ENCODE measurements at regions not wholly inside any gene's neighbourhood (a gene's known extent, or its start where the extent isn't known, plus 50 kb on each side); places are given as distances from the start of the nearest gene placed in this dataset.

- no peaks in the 10 kb centered on the region for H3K36me3 Mint-ChIP-seq (ENCODE audit: low read depth)
- no peak for TF ChIP-seq CTCF (IDR thresholded peaks at IDR 0.05; ENCODE audit: unreplicated experiment in 3 of 3)
- peaks cover 11% of the 10 kb centered on the region for H3K4me1 Mint-ChIP-seq
- H3K27me3 Mint-ChIP-seq (ENCODE audit: low read depth): peaks cover 8% of the 10 kb centered on the region
- no peaks in the 10 kb centered on the region for H3K9me3 Mint-ChIP-seq
- H3K27ac Mint-ChIP-seq: no peak overlapping the region
- no peak overlapping the region for H3K4me3 Mint-ChIP-seq
These were observed 214.3 kb downstream of the LIG4 start for GRCh38 chr13:108000998-108001397.

GRCh38 chr13:107999751-108000150 lies 215.6 kb downstream of the LIG4 start:
- no peak overlapping the region for H3K4me3 Mint-ChIP-seq
- no peaks in the 10 kb centered on the region for H3K36me3 Mint-ChIP-seq (ENCODE audit: low read depth)
- no peak overlapping the region for H3K27ac Mint-ChIP-seq
- H3K9me3 Mint-ChIP-seq: no peaks in the 10 kb centered on the region
- H3K27me3 Mint-ChIP-seq (ENCODE audit: low read depth): peaks cover 8% of the 10 kb centered on the region
- H3K4me1 Mint-ChIP-seq: peaks cover 5% of the 10 kb centered on the region
- TF ChIP-seq CTCF (IDR thresholded peaks at IDR 0.05; ENCODE audit: unreplicated experiment in 3 of 3): no peak

- Mint-ChIP-seq H3K4me3 (no peak overlapping the region), H3K9me3 (no peaks in the 10 kb centered on the region), H3K27me3 (ENCODE audit: low read depth) (no peaks in the 10 kb centered on the region), H3K4me1 (no peaks in the 10 kb centered on the region), H3K27ac (no peak overlapping the region), H3K36me3 (ENCODE audit: low read depth) (no peaks in the 10 kb centered on the region)
- no peak for TF ChIP-seq CTCF (IDR thresholded peaks at IDR 0.05; ENCODE audit: unreplicated experiment in 3 of 3)
These were observed 221.2 kb downstream of the LIG4 start for GRCh38 chr13:107994137-107994536.

DNA sequence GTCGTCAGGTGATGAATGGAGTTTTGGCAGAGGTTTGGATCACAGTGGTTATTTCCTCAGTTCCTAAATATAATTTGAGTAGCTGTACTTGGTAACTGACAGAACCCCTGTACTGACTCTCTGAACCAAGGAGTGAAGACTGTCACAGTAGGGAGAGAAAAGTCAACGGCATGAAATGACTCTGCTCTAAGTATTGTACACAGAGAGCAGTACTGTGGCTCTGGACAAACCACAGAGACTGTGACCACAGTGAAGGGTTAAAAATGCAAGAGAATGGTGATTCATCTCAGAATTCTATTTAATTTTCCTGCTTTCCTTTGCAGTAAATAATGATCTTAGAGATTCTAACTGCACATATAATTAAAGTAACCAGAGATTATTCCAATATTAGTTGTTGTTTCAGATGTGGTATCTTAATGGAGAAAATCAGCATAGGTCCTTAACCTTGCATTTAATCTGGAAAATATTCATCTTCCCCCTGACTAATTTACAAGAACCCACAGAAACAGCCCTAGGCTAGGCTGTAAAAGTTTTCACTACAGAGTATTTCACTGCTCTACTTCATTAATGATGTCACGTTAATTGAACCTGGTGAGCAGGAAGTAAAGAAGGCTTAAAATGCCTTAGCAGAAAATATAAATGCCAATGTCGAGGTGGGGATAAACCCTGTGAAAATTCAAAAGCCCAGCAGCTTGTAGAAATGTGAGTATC lies 221.9 kb downstream of the LIG4 start:
- Mint-ChIP-seq H3K4me1 (no peaks in the 10 kb centered on the region), H3K4me3 (no peak overlapping the region), H3K27ac (peak overlapping the region in 1 of 3 experiments; percentile 17), H3K27me3 (ENCODE audit: low read depth) (no peaks in the 10 kb centered on the region), H3K9me3 (no peaks in the 10 kb centered on the region), H3K36me3 (ENCODE audit: low read depth) (no peaks in the 10 kb centered on the region)
- no peak for TF ChIP-seq CTCF (IDR thresholded peaks at IDR 0.05; ENCODE audit: unreplicated experiment in 3 of 3)

DNA sequence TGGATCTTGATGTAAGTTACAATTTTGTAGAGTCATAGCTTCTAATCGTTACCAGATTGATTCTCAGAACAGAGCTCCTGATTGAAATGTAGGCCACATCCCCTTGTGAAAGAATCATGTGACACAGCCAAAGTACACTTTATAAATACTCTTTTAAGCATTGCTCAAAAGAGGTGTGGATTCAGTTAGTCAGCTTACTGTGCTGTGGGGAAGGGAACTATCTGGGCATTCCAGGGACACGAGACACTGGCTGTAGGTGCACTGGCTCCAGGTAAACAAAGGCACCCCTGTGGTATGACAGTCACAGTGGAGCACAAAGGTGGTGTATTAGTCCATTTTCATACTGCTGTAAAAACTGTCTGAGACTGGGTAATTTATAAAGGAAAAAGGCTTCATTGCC lies 222.8 kb downstream of the LIG4 start:
- no peaks in the 10 kb centered on the region for H3K36me3 Mint-ChIP-seq (ENCODE audit: low read depth)
- H3K4me3 Mint-ChIP-seq: no peak overlapping the region
- no peaks in the 10 kb centered on the region for H3K27me3 Mint-ChIP-seq (ENCODE audit: low read depth)

More for the DNA sequence above, 222.8 kb downstream of the LIG4 start:
- Mint-ChIP-seq H3K27ac (peak overlapping the region in 1 of 3 experiments; percentile 56), H3K4me1 (no peaks in the 10 kb centered on the region), H3K9me3 (no peaks in the 10 kb centered on the region)
- TF ChIP-seq CTCF (IDR thresholded peaks at IDR 0.05; ENCODE audit: unreplicated experiment in 3 of 3): no peak
